Left ventricle myocardium inferior (tissue), 1 donor: ENCODE measurements at regions not wholly inside any gene's neighbourhood (a gene's known extent, or its start where the extent isn't known, plus 50 kb on each side); places are given as distances from the start of the nearest gene placed in this dataset.
A peak's percentile ranks its signal among the peaks of the same experiment; 100 is the strongest.

Experiments
- DNase-seq: peaks from one replicate; pipeline ENCODE4 v3.0.0-alpha.2; 2020
- H3K27ac ChIP-seq: fragments of 200-600 bp; replicated peaks from 2 replicates; pipeline ENCODE4 v1.8.0; 2021
- H3K27me3 ChIP-seq: fragments of 200-600 bp; 2 replicates; pipeline ENCODE4 v1.8.0; 2021; ENCODE audit warnings: low read depth
- H3K36me3 ChIP-seq: fragments of 200-600 bp; 2 replicates; pipeline ENCODE4 v1.8.0; 2021
- H3K4me1 ChIP-seq: fragments of 200-600 bp; 2 replicates; pipeline ENCODE4 v1.8.0; 2021
- H3K4me3 ChIP-seq: fragments of 200-600 bp; 2 replicates; pipeline ENCODE4 v1.8.0; 2021; ENCODE audit warnings: mild to moderate bottlenecking, moderate library complexity
- H3K9me3 ChIP-seq: fragments of 200-600 bp; replicated peaks from 2 replicates; pipeline ENCODE4 v1.8.0; 2021
- CTCF ChIP-seq: fragments of 200-600 bp; IDR thresholded peaks from 2 replicates; pipeline ENCODE4 v1.8.0; 2021; ENCODE audit warnings: antibody characterized with exemption, mild to moderate bottlenecking, borderline replicate concordance
- intact Hi-C: fragments of 100-400 bp; cut with micrococcal nuclease; formaldehyde crosslinking; loops from one replicate; pipeline ENCODE4 v1.11.0; 2022
- donor health status: DM: no; HTN: yes; CAD: no; lungs with severe emphysema.

DNA sequence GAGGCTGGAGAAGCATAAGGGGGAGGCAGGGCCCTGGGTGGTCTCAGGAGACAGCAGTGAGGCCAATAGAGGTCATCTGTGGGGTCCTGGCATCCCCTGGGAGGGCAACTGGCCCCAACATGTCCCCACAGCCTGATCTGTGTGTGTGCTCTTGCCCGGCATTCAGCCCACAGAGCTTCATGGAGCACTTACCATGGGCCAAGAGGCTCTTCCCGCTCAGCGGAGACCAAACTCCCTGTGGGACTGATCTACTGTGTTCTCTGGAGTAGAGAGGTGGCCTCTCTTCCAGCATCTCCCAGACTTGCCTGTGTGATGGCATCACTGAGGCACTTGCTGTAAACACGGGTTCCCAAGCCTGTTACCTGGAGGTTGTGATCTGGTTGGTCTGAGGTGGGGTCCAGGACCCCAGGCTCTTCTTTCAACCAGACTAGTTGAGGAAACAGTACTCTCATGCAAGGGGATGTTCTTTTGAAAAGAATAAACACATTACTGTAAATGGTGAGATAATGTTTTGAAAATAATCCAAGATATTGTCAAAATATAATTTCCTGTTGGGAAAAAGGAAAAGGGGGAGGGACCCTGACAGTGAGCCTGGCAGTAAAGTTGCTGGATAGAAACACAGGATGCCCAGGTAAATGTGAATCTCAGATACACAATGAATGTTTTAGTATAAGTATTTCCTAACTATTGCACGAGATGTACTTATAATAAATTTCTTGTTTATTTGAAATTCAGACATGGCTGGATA, 67.6 kb downstream of the SOWAHC start:
- peak overlapping the region; percentile 29 for H3K27ac ChIP-seq
- no peak overlapping the region for H3K4me3 ChIP-seq
- H3K4me1 ChIP-seq = peaks cover 34% of the 10 kb centered on the region
- no peaks in the 10 kb centered on the region for H3K36me3 ChIP-seq
- no peak for DNase-seq
- H3K9me3 ChIP-seq = no peaks in the 10 kb centered on the region
- TF ChIP-seq CTCF = no peak
- intact Hi-C loops = no loop called here
- H3K27me3 ChIP-seq = no peaks in the 10 kb centered on the region

DNA sequence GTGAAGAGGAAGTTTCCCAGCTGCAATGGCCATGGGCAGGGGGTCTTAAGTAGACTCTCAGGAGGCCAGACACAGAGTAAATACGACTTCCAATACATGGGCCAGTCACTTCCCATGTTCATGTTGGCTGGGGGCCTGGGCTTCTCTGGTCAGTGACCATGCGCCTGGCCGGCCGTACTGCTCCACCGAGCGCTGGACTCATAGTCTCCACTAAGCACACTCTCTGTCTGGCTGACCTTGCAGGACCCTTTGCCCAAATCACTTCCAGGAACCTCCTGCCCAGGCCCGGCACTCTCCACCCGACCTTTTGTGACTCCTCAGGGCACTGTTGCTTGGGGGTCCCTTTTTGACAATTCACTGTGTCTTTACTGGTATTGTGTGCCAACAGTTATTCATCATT, 69.3 kb downstream of the SOWAHC start:
- no peaks in the 10 kb centered on the region for H3K36me3 ChIP-seq
- no peak overlapping the region for H3K4me3 ChIP-seq
- DNase-seq = no peak
- TF ChIP-seq CTCF = no peak
- H3K27me3 ChIP-seq = no peaks in the 10 kb centered on the region
- intact Hi-C loops = no loop called here
- no peaks in the 10 kb centered on the region for H3K9me3 ChIP-seq
- H3K27ac ChIP-seq = no peak overlapping the region
- peaks cover 28% of the 10 kb centered on the region for H3K4me1 ChIP-seq

DNA sequence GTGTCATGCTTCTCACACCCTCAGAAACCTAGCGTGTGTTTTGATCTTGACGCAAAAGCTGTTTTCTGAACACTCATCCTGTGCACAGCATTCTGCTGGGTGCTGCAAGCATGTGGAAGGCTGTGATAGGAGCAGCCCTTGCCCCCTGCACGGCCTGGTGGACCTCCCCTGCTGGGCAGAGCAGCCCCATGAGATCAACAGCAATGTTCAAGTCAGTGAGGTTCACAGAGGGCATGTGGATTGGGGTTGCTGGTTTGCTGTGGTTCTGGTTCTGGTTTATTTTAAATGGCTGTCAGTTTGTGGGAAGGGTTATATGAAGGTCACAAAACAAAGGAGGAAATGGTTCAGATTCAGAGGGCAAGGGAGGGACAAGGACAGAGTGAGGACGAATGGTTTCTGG, 71.3 kb downstream of the SOWAHC start:
- TF ChIP-seq CTCF = no peak
- no peak for DNase-seq
- intact Hi-C loops = no loop called here

DNA sequence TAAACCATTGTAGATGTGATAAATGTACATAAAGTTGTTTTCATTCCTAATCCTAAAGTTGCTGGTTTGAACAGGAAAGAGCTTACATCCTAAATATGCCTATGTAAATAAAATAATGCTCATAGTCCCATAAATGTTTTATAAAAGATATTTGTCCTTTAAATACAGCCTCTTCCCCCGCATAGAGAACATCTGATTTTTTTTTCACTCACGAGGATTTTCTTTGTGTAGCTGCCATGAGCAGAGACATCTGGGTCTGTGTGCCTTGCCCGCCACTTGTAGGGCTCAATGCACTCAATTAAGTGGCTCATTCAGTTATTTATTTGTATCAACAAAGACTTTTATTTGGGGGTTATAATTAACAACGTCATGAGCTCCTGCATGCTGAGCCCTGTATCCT, 72.8 kb downstream of the SOWAHC start:
- Histone ChIP-seq H3K4me1 (peaks cover 27% of the 10 kb centered on the region), H3K27ac (no peak overlapping the region), H3K27me3 (no peaks in the 10 kb centered on the region), H3K36me3 (no peaks in the 10 kb centered on the region), H3K4me3 (no peak overlapping the region), H3K9me3 (no peaks in the 10 kb centered on the region)
- no peak for TF ChIP-seq CTCF
- intact Hi-C loops = no loop called here
- DNase-seq = no peak

More for the DNA sequence above, 71.3 kb downstream of the SOWAHC start:
- H3K27me3 ChIP-seq = no peaks in the 10 kb centered on the region
- H3K4me3 ChIP-seq = no peak overlapping the region
- no peak overlapping the region for H3K27ac ChIP-seq
- H3K4me1 ChIP-seq = peaks cover 20% of the 10 kb centered on the region
- no peaks in the 10 kb centered on the region for H3K36me3 ChIP-seq
- H3K9me3 ChIP-seq = no peaks in the 10 kb centered on the region

- Histone ChIP-seq H3K36me3 (no peaks in the 10 kb centered on the region), H3K9me3 (no peaks in the 10 kb centered on the region), H3K27ac (peak overlapping the region; percentile 92), H3K27me3 (no peaks in the 10 kb centered on the region), H3K4me1 (peaks cover 35% of the 10 kb centered on the region), H3K4me3 (no peak overlapping the region)
- TF ChIP-seq CTCF = no peak
- no peak for DNase-seq
- intact Hi-C loops = no loop called here
Measured at GRCh38 chr2:109689182-109689930, 75.2 kb downstream of the SOWAHC start.
